Right lobe of liver (tissue), 6 donors: ENCODE measurements at regions not wholly inside any gene's neighbourhood (a gene's known extent, or its start where the extent isn't known, plus 50 kb on each side); places are given as distances from the start of the nearest gene placed in this dataset.

Source experiments
- ATAC-seq, 4 donors: fragments of 200-7000 bp; cut with Tn5 transposase; one replicate each; pipeline ENCODE4 v1.9.1; 2020; ENCODE audit warnings: mild to moderate bottlenecking in 4 of 4, moderate library complexity in 4 of 4
- DNase-seq, 3 donors: peaks; one replicate each; pipeline ENCODE4 v3.0.0-alpha.2; 2020
- H3K27ac ChIP-seq, 3 donors: fragments of 200-600 bp; one replicate each; pipeline ENCODE4 v1.8.0; 2022
- H3K27me3 ChIP-seq, 2 donors: fragments of 200-600 bp; one replicate each; pipeline ENCODE4 v1.8.0; 2022
- H3K36me3 ChIP-seq, 4 donors: fragments of 200-600 bp; sonication (generic) in 1 of 4; one replicate each; pipeline versions ENCODE4 v1.5.1 to v1.8.0; 2017 to 2022; ENCODE audit warnings: control low read depth in 1 of 4
- H3K4me1 ChIP-seq, 4 donors: fragments of 200-600 bp; sonication (generic) in 1 of 4; one replicate each; pipeline versions ENCODE4 v1.5.1 to v1.8.0; 2017 to 2022; ENCODE audit warnings: control low read depth in 1 of 4
- H3K4me3 ChIP-seq, 3 donors: fragments of 200-600 bp; one replicate each; pipeline ENCODE4 v1.8.0; 2022
- H3K9me3 ChIP-seq, 4 donors: fragments of 200-600 bp; sonication (generic) in 1 of 4; one replicate each; pipeline versions ENCODE4 v1.5.1 to v1.8.0; 2017 to 2022; ENCODE audit warnings: control low read depth in 1 of 4
- POLR2A ChIP-seq: fragments of 450-650 bp; IDR thresholded peaks from one replicate; pipeline ENCODE4 v1.6.1; 2017; ENCODE audit warnings: antibody characterized with exemption, mild to moderate bottlenecking
- WGBS: methylation state at CpG from one replicate; pipeline ENCODE4 v1.1.6; 2018; ENCODE audit warnings: low coverage, low lambda C conversion rate; ENCODE audit not compliant: insufficient coverage; ENCODE audit errors: missing lambda C conversion rate; 5-methylcytosine and 5-hydroxymethylcytosine counted together
- intact Hi-C, 2 donors: fragments of 100-400 bp; cut with DNase I; formaldehyde crosslinking; loops; one replicate each; pipeline versions ENCODE4 v1.11.2 to v1.14.1; 2022
- TF ChIP-seq, protein P1 (sequence below), 4 donors: fragments of 200-600 bp in 3 of 4; fragments of 450-650 bp in 1 of 4; IDR thresholded peaks; one replicate each; pipeline versions ENCODE4 v1.5.1 to v1.8.0; 2016 to 2022; ENCODE audit warnings: antibody characterized with exemption in 4 of 4, mild to moderate bottlenecking in 2 of 4
- donor health status: DM: no; HTN: yes; CAD: no.
- donor health status: DM: no; HTN: no; CAD: no.
- donor health status: DM: no; HTN: no; CAD: no.
- donor health status: DM: no; HTN: yes; CAD: no.
- donor health status: DM: no; HTN: yes; CAD: no.

DNA sequence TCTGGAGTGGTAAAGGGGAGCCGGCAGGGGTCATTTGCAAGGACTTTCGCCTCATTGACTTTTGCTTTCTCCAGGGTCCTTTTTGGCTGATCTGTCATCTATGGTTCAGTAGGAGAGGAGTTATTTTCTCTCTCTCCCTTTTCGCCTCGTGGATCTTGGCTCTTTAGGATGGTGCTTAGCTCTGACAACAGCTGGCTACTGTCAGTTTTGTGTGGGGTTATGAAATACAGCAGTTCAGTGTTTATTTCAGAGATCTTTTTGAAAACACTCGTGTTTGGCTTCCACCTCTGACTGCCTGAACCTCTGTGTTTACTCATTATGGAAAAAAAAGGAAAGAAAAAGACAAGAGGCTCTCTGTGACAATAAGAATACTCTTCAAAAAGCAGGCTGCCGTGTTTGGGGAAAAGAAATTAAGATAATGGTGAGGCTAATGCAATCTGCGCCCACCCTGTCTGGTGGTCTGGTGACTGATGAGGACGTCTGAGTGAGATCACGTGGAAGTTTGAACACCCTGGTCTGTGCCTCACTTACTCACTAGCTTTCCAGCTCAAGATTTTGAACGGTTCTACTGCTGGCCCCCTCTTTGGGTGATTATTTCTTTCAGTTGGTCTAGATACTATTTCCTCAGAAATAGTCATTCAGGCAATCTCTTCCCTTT, 567.7 kb downstream of the CAAP1 start:
- no peaks in the 10 kb centered on the region for H3K9me3 ChIP-seq
- no peaks in the 10 kb centered on the region for H3K27me3 ChIP-seq
- intact Hi-C loops = no loop called here
- WGBS = 22% methylated on average over 10 of the region's 10 CpGs
- ATAC-seq = no peak
- TF ChIP-seq POLR2A = no peak
- TF ChIP-seq, protein P1, sequence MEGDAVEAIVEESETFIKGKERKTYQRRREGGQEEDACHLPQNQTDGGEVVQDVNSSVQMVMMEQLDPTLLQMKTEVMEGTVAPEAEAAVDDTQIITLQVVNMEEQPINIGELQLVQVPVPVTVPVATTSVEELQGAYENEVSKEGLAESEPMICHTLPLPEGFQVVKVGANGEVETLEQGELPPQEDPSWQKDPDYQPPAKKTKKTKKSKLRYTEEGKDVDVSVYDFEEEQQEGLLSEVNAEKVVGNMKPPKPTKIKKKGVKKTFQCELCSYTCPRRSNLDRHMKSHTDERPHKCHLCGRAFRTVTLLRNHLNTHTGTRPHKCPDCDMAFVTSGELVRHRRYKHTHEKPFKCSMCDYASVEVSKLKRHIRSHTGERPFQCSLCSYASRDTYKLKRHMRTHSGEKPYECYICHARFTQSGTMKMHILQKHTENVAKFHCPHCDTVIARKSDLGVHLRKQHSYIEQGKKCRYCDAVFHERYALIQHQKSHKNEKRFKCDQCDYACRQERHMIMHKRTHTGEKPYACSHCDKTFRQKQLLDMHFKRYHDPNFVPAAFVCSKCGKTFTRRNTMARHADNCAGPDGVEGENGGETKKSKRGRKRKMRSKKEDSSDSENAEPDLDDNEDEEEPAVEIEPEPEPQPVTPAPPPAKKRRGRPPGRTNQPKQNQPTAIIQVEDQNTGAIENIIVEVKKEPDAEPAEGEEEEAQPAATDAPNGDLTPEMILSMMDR (IDR thresholded peaks at IDR 0.05) = no peak
- no peak for DNase-seq
- H3K27ac ChIP-seq = no peak overlapping the region
- no peaks in the 10 kb centered on the region for H3K36me3 ChIP-seq
- H3K4me1 ChIP-seq = no peaks in the 10 kb centered on the region
- no peak overlapping the region for H3K4me3 ChIP-seq

DNA sequence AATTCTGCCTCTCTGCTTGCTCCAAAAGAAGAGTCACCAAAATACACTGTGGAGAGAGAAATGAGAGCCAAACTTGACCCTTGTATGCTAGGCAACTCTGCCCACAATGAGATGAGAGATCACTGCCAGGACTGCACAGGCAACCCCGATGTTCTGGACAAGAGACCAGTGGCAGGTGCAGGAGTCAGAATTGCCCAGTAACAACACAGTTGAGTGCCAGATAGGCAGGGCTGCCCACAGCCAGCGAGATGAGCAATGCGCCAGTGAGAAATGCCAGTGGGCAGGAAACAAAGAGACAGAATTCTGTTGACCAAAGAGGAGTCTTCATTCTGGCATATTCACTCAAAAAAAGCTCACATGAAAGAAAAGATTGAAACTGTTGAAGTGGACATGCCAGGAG, 570.7 kb downstream of the CAAP1 start:
- Histone ChIP-seq H3K4me1 (no peaks in the 10 kb centered on the region), H3K4me3 (no peak overlapping the region), H3K27ac (no peak overlapping the region), H3K36me3 (no peaks in the 10 kb centered on the region), H3K9me3 (no peaks in the 10 kb centered on the region), H3K27me3 (no peaks in the 10 kb centered on the region)
- TF ChIP-seq, protein P1 (IDR thresholded peaks at IDR 0.05) = no peak
- TF ChIP-seq POLR2A = no peak
- ATAC-seq (no peak), DNase-seq (no peak)
- intact Hi-C loops = no loop called here
- WGBS = 70% methylated on average over 3 of the region's 3 CpGs

DNA sequence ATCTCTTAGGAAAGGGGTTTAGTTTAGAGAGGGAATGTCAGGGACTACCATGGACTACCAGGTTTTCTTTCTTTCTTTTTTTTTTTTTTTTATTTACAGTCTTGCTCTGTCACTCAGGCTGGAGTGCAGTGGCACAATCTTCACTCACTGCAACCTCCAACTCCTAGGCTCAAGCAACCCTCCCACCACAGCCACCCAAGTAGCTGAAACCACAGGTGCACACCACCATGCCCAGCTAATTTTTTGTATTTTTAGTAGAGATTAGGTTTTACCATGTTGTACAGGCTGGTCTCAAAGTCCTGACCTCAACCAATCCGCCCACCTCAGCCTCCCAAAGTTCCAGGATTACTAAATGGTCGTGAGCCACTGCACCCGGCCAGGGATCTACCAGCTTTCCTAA, 572.7 kb downstream of the CAAP1 start:
- H3K9me3 ChIP-seq = no peaks in the 10 kb centered on the region
- 67% methylated on average over 3 of the region's 3 CpGs for WGBS
- DNase-seq (no peak), ATAC-seq (no peak)
- no peaks in the 10 kb centered on the region for H3K27me3 ChIP-seq
- no peaks in the 10 kb centered on the region for H3K36me3 ChIP-seq
- intact Hi-C loops = no loop called here
- no peak overlapping the region for H3K27ac ChIP-seq
- no peaks in the 10 kb centered on the region for H3K4me1 ChIP-seq
- no peak overlapping the region for H3K4me3 ChIP-seq
- TF ChIP-seq, protein P1 (IDR thresholded peaks at IDR 0.05) = no peak
- TF ChIP-seq POLR2A = no peak

DNA sequence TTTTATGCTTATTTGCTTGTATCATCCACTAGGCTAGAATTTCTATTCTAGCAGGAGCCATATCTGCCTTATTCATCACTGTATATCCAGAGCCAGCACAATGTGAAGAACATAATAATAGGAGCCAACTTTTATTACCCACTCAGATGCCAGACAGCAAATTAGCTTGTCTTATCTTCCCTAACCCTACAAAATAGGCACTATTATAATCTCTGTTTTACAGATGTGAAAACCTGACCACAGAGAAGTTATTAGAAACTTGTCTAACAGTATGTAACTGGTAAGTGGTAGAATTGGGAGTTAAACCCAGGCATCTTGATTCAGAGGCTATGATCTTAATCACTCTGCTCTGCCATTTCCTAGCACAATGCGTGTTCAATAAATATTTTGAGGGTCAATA, 579.5 kb downstream of the CAAP1 start:
- no peak for ATAC-seq
- intact Hi-C loops = no loop called here
- Histone ChIP-seq H3K36me3 (no peaks in the 10 kb centered on the region), H3K4me3 (no peak overlapping the region), H3K4me1 (no peaks in the 10 kb centered on the region), H3K27ac (no peak overlapping the region), H3K27me3 (no peaks in the 10 kb centered on the region), H3K9me3 (no peaks in the 10 kb centered on the region)
- WGBS = 42% methylated on average over 1 of the region's 1 CpG
- no peak for DNase-seq
- TF ChIP-seq, protein P1 (IDR thresholded peaks at IDR 0.05) = no peak
- TF ChIP-seq POLR2A = no peak
